CD14-positive monocyte (primary cell): ENCODE measurements at regions not wholly inside any gene's neighbourhood (a gene's known extent, or its start where the extent isn't known, plus 50 kb on each side); places are given as distances from the start of the nearest gene placed in this dataset.
"Not testable (repeated sequence)": the region's sequence is repeated elsewhere in the genome, so short reads cannot be mapped to it uniquely, and the experiment has no call there.

Experiments
- DNase-seq, 3 donors: peaks; one replicate each; pipeline ENCODE4 v3.0.0-alpha.2; 2011 to 2022
- H2AFZ ChIP-seq: 2 replicates; pipeline ENCODE4 v1.6.0; 2012; ENCODE audit warnings: mild to moderate bottlenecking, low read depth, low read length, inconsistent platforms; ENCODE audit not compliant: insufficient read depth, poor library complexity, severe bottlenecking
- H3K27ac ChIP-seq, 2 donors: 1 replicate in 1 of 2; 2 replicates in 1 of 2; pipeline ENCODE4 v1.5.1; 2012 to 2013; ENCODE audit warnings: low read length in 2 of 2, control low read depth in 1 of 2, inconsistent platforms in 1 of 2, low read depth in 1 of 2, mild to moderate bottlenecking in 1 of 2
- H3K27me3 ChIP-seq, 2 donors: one replicate each; pipeline versions ENCODE4 v1.6.0 to v1.6.1; 2011 to 2013; ENCODE audit warnings: low read length in 2 of 2; ENCODE audit not compliant: control insufficient read depth in 2 of 2, insufficient read depth in 2 of 2
- H3K36me3 ChIP-seq, 2 donors: replicated peaks in 1 of 2; 1 replicate in 1 of 2; 2 replicates in 1 of 2; pipeline versions ENCODE4 v1.5.1 to v1.6.1; 2012 to 2013; ENCODE audit warnings: low read length in 2 of 2, control low read depth in 1 of 2, inconsistent platforms in 1 of 2, mild to moderate bottlenecking in 1 of 2; ENCODE audit not compliant: insufficient read depth in 2 of 2, control insufficient read depth in 1 of 2
- H3K4me1 ChIP-seq, 2 donors: 1 replicate in 1 of 2; 2 replicates in 1 of 2; pipeline versions ENCODE4 v1.5.1 to v1.6.1; 2012 to 2013; ENCODE audit warnings: low read length in 2 of 2, control low read depth in 1 of 2, inconsistent platforms in 1 of 2, mild to moderate bottlenecking in 1 of 2, moderate library complexity in 1 of 2; ENCODE audit not compliant: insufficient read depth in 2 of 2, control insufficient read depth in 1 of 2
- H3K4me2 ChIP-seq: replicated peaks from 2 replicates; pipeline ENCODE3; 2012; ENCODE audit warnings: low read length, moderate library complexity, mild to moderate bottlenecking; ENCODE audit not compliant: poor library complexity, severe bottlenecking; ENCODE audit errors: extremely low read depth
- H3K4me3 ChIP-seq, 3 experiments: fragments of 200-600 bp in 1 of 3; sonication (generic) in 1 of 3; replicated peaks in 1 of 3; 1 replicate in 2 of 3; 2 replicates in 1 of 3; pipeline ENCODE4 v1.5.1; 2011 to 2013; ENCODE audit warnings: low read length in 3 of 3, mild to moderate bottlenecking in 3 of 3, control low read depth in 2 of 3, low read depth in 2 of 3, inconsistent platforms in 1 of 3, moderate library complexity in 1 of 3
- H3K79me2 ChIP-seq: 2 replicates; pipeline ENCODE4 v1.6.0; 2012; ENCODE audit warnings: mild to moderate bottlenecking, control low read depth, inconsistent platforms, low read length, moderate library complexity; ENCODE audit not compliant: insufficient read depth
- H3K9ac ChIP-seq: 2 replicates; pipeline ENCODE4 v1.6.0; 2017; ENCODE audit warnings: low read length, mild to moderate bottlenecking; ENCODE audit not compliant: insufficient read depth, poor library complexity, severe bottlenecking
- H3K9me3 ChIP-seq, 2 donors: replicated peaks in 1 of 2; 1 replicate in 1 of 2; 2 replicates in 1 of 2; pipeline versions ENCODE4 v1.5.1 to v1.6.1; 2012 to 2013; ENCODE audit warnings: low read length in 2 of 2, control low read depth in 1 of 2; ENCODE audit not compliant: control insufficient read depth in 1 of 2, insufficient read depth in 1 of 2
- H4K20me1 ChIP-seq: 2 replicates; pipeline ENCODE4 v1.6.0; 2012; ENCODE audit warnings: mild to moderate bottlenecking, low read length, control low read depth, moderate library complexity; ENCODE audit not compliant: insufficient read depth
- H3K27ac Mint-ChIP-seq, 7 donors: one replicate each; pipeline ENCODE4 v1.8.0; 2020; ENCODE audit warnings: mild to moderate bottlenecking in 7 of 7, mixed read lengths in 7 of 7, moderate library complexity in 6 of 7, inconsistent platforms in 2 of 7
- H3K27me3 Mint-ChIP-seq, 3 donors: one replicate each; pipeline ENCODE4 v1.8.0; 2021 to 2022; ENCODE audit warnings: low read depth in 3 of 3, mild to moderate bottlenecking in 3 of 3, mixed read lengths in 3 of 3, moderate library complexity in 3 of 3, inconsistent platforms in 1 of 3
- H3K36me3 Mint-ChIP-seq, 2 donors: one replicate each; pipeline ENCODE4 v1.8.0; 2020; ENCODE audit warnings: mixed read lengths in 2 of 2, inconsistent platforms in 1 of 2, mild to moderate bottlenecking in 1 of 2
- H3K4me1 Mint-ChIP-seq: one replicate; pipeline ENCODE4 v1.8.0; 2020; ENCODE audit warnings: mild to moderate bottlenecking, mixed read lengths
- H3K4me3 Mint-ChIP-seq, 2 donors: one replicate each; pipeline ENCODE4 v1.8.0; 2020; ENCODE audit warnings: mild to moderate bottlenecking in 2 of 2, mixed read lengths in 2 of 2, moderate library complexity in 1 of 2
- H3K9me3 Mint-ChIP-seq, 7 donors: one replicate each; pipeline ENCODE4 v1.8.0; 2020 to 2022; ENCODE audit warnings: mixed read lengths in 7 of 7, mild to moderate bottlenecking in 6 of 7, moderate library complexity in 6 of 7, inconsistent platforms in 2 of 7
- WGBS: methylation state at CpG from one replicate; pipeline ENCODE4 v1.1.5; 2013; ENCODE audit warnings: missing lambda C conversion rate; ENCODE audit not compliant: insufficient coverage; 5-methylcytosine and 5-hydroxymethylcytosine counted together
- intact Hi-C, 2 donors: fragments of 100-400 bp; cut with micrococcal nuclease; formaldehyde crosslinking; loops; one replicate each; pipeline versions ENCODE4 v1.15.0 to v1.15.1; 2023

- H2AFZ ChIP-seq, H3K27ac ChIP-seq, H3K79me2 ChIP-seq, H3K27ac Mint-ChIP-seq, H3K27me3 ChIP-seq, H3K36me3 ChIP-seq, H3K27me3 Mint-ChIP-seq, intact Hi-C loops, H3K4me3 Mint-ChIP-seq, H3K9me3 ChIP-seq, H3K4me1 ChIP-seq, DNase-seq, H3K4me1 Mint-ChIP-seq, H3K36me3 Mint-ChIP-seq, H3K4me3 ChIP-seq, H3K9ac ChIP-seq, H4K20me1 ChIP-seq, H3K4me2 ChIP-seq: not testable (repeated sequence)
- H3K9me3 Mint-ChIP-seq = peaks cover 0 to 16% (median 4%) of the 10 kb centered on the region in 7 donors
- WGBS = no CpG with 5 or more reads among the region's 2 CpGs
Observed at GRCh38 chr13:18677403-18677802, 504.2 kb downstream of the TUBA3C start.

- H3K27ac ChIP-seq, H3K36me3 ChIP-seq, H3K36me3 Mint-ChIP-seq, H3K4me1 Mint-ChIP-seq, H3K9me3 ChIP-seq, H3K4me3 Mint-ChIP-seq, H4K20me1 ChIP-seq, intact Hi-C loops, H3K27me3 Mint-ChIP-seq, H3K4me1 ChIP-seq, H3K79me2 ChIP-seq, H3K27me3 ChIP-seq, DNase-seq, H3K9ac ChIP-seq, H2AFZ ChIP-seq, H3K4me3 ChIP-seq, H3K27ac Mint-ChIP-seq, H3K4me2 ChIP-seq: not testable (repeated sequence)
- H3K9me3 Mint-ChIP-seq = peaks cover 0 to 16% (median 2%) of the 10 kb centered on the region in 7 donors
- no CpG with 5 or more reads among the region's 2 CpGs for WGBS
Observed at GRCh38 chr13:18675268-18675667, 506.4 kb downstream of the TUBA3C start.

GRCh38 chr13:18673794-18674193 lies 507.8 kb downstream of the TUBA3C start:
- H3K4me3 Mint-ChIP-seq, H3K27me3 ChIP-seq, DNase-seq, intact Hi-C loops, H3K27me3 Mint-ChIP-seq, H3K79me2 ChIP-seq, H3K4me1 Mint-ChIP-seq, H3K4me3 ChIP-seq, H3K4me2 ChIP-seq, H3K36me3 ChIP-seq, H2AFZ ChIP-seq, H3K9ac ChIP-seq, H3K27ac ChIP-seq, H3K9me3 ChIP-seq, H3K36me3 Mint-ChIP-seq, H3K27ac Mint-ChIP-seq, H4K20me1 ChIP-seq, H3K4me1 ChIP-seq: not testable (repeated sequence)
- WGBS = 100% methylated on average over 5 of the region's 33 CpGs
- peaks cover 0 to 18% (median 2%) of the 10 kb centered on the region in 7 donors for H3K9me3 Mint-ChIP-seq

GRCh38 chr13:18666585-18666984 lies 515.0 kb downstream of the TUBA3C start:
- H3K9me3 Mint-ChIP-seq, H3K79me2 ChIP-seq, H3K4me1 Mint-ChIP-seq, H3K4me2 ChIP-seq, H3K4me1 ChIP-seq, H3K27ac Mint-ChIP-seq, H3K36me3 ChIP-seq, H3K36me3 Mint-ChIP-seq, H3K27me3 Mint-ChIP-seq, DNase-seq, H4K20me1 ChIP-seq, H3K9me3 ChIP-seq, H3K4me3 Mint-ChIP-seq, H3K9ac ChIP-seq, H3K27ac ChIP-seq, H3K27me3 ChIP-seq, H3K4me3 ChIP-seq, intact Hi-C loops, H2AFZ ChIP-seq: not testable (repeated sequence)
- WGBS = 100% methylated on average over 1 of the region's 16 CpGs
